Endothelial cell (in vitro differentiated cells): ENCODE measurements at regions not wholly inside any gene's neighbourhood (a gene's known extent, or its start where the extent isn't known, plus 50 kb on each side); places are given as distances from the start of the nearest gene placed in this dataset.

Experiments used
- DNase-seq: peaks from one replicate; pipeline ENCODE4 v3.0.0; 2021; ENCODE audit warnings: low spot score
- H3K27ac Mint-ChIP-seq: one replicate; pipeline ENCODE4 v1.8.0; 2021; ENCODE audit warnings: mixed read lengths, inconsistent platforms; ENCODE audit not compliant: unreplicated experiment
- H3K27me3 Mint-ChIP-seq: one replicate; pipeline ENCODE4 v1.8.0; 2021; ENCODE audit warnings: mild to moderate bottlenecking, moderate library complexity, mixed read lengths, inconsistent platforms; ENCODE audit not compliant: unreplicated experiment
- H3K36me3 Mint-ChIP-seq: one replicate; pipeline ENCODE4 v1.8.0; 2021; ENCODE audit warnings: mild to moderate bottlenecking, low read depth, mixed read lengths, inconsistent platforms; ENCODE audit not compliant: unreplicated experiment
- H3K4me1 Mint-ChIP-seq: one replicate; pipeline ENCODE4 v1.8.0; 2021; ENCODE audit warnings: mild to moderate bottlenecking, mixed read lengths, inconsistent platforms; ENCODE audit not compliant: unreplicated experiment
- H3K4me3 Mint-ChIP-seq: one replicate; pipeline ENCODE4 v1.8.0; 2021; ENCODE audit warnings: mild to moderate bottlenecking, mixed read lengths, inconsistent platforms; ENCODE audit not compliant: unreplicated experiment
- H3K9me3 Mint-ChIP-seq: one replicate; pipeline ENCODE4 v1.8.0; 2021; ENCODE audit warnings: mixed read lengths, inconsistent platforms; ENCODE audit not compliant: unreplicated experiment
- TF ChIP-seq, protein P1 (sequence below): fragments of 200-600 bp; sonication (generic); IDR thresholded peaks from one replicate; pipeline ENCODE4 v1.5.0; 2021; ENCODE audit warnings: antibody characterized with exemption; ENCODE audit not compliant: unreplicated experiment

DNA sequence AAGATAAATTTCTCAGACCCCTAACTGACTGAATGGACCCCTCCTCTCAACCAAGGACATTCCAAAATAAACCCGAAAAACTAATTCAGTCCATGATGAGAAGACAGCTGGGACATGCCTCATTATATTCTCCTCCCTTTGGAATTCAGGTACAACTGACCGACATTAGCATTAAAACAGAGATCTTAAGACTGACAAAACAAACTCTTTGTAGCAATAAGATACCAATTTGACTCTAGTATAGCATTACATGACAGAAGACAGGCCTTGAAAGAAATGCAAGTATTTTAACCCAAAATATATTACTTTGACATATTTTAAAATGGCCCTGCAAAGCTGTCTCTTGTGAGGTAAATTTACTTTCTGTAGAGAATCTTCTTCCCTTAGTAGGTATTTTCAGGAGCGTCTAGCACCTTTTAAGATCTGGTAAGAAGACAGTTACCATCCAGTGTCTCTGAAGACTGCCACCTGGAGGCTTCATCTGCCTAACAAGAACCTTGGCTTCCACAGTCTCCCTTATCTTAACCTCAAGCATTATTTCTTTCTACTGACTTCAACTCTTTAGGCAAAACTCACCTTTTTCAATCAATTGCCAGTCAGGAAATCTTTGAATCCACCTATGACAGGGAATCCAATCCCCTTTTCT lies 957.5 kb downstream of the SLC6A15 start:
- H3K27ac Mint-ChIP-seq = no peak overlapping the region
- H3K4me1 Mint-ChIP-seq = no peaks in the 10 kb centered on the region
- no peak for DNase-seq
- H3K27me3 Mint-ChIP-seq = peaks cover under 1% of the 10 kb centered on the region
- no peaks in the 10 kb centered on the region for H3K36me3 Mint-ChIP-seq
- no peaks in the 10 kb centered on the region for H3K9me3 Mint-ChIP-seq
- TF ChIP-seq, protein P1, sequence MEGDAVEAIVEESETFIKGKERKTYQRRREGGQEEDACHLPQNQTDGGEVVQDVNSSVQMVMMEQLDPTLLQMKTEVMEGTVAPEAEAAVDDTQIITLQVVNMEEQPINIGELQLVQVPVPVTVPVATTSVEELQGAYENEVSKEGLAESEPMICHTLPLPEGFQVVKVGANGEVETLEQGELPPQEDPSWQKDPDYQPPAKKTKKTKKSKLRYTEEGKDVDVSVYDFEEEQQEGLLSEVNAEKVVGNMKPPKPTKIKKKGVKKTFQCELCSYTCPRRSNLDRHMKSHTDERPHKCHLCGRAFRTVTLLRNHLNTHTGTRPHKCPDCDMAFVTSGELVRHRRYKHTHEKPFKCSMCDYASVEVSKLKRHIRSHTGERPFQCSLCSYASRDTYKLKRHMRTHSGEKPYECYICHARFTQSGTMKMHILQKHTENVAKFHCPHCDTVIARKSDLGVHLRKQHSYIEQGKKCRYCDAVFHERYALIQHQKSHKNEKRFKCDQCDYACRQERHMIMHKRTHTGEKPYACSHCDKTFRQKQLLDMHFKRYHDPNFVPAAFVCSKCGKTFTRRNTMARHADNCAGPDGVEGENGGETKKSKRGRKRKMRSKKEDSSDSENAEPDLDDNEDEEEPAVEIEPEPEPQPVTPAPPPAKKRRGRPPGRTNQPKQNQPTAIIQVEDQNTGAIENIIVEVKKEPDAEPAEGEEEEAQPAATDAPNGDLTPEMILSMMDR = no peak
- no peak overlapping the region for H3K4me3 Mint-ChIP-seq

DNA sequence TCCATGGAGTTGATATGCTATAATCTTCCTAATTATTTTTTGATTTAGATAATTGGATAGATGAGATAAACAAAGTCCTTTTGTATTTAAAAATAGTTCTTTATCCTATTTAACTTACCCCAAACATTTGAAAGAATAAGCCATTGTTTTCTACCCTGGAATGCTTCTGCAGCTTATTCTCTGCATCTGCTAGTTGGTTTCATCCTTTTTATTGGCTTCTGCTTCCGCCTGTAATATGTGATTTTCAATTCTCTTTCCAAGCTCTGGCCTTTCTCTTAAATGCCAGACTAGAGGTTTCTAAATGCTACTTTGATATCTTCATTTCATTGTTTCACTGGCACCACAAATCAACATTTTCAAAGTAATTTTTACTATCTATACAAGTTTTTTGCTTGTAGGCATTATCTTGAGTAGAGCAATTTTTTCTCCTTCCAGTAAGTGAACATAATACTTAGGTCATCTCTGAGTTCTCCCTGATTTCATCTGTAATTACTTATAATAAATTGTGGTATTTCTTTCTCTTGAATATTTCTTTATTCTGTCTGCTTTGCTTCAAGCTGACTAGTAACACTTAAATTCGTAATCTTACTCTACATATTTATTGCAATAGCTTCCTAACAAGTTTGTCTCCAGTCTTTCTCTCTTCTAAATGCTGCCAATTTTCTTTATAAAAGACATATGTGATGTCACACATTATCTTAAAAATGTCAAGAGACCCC lies 958.4 kb downstream of the SLC6A15 start:
- DNase-seq = no peak
- Mint-ChIP-seq H3K27me3 (peaks cover 2% of the 10 kb centered on the region), H3K4me1 (no peaks in the 10 kb centered on the region), H3K9me3 (no peaks in the 10 kb centered on the region), H3K36me3 (no peaks in the 10 kb centered on the region), H3K4me3 (no peak overlapping the region), H3K27ac (no peak overlapping the region)
- TF ChIP-seq, protein P1 = no peak

DNA sequence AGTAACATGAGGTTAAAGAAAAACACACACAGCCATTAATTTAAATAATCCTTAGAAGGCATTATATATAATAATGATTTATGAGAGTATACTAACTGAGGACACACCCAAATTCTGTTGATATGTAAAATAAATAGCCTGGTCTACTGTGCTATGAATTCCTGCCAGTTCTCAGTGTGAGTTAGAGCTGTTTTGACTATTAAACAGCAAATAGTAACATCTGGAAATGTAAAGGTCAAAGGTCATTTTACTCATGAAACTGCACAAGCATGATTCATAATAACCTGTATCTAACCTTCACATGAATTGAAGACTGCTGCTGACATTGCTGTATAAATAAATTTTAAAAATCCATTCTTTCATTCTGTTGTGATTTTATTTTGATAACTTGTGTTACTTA lies 966.7 kb downstream of the SLC6A15 start:
- TF ChIP-seq, protein P1 = no peak

DNA sequence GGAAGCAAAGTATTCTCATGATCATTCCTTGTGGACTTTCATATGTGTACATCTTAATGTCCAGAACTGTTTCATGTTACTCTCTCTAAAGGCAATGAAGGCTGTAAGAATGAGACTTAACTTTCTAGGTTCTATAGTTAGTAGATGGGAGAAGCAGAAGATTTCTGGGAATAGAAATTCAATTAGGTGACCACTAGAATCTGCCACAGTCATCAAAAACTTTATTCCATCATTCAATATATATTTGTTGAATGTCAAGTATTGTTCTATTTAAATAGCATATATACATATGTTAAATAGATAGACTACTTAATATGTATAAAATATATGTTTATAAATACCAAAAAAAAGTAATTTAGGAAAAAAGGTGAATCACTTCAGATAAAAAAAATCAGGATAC lies 972.9 kb downstream of the SLC6A15 start:
- no peaks in the 10 kb centered on the region for H3K9me3 Mint-ChIP-seq
- H3K27ac Mint-ChIP-seq = no peak overlapping the region
- no peaks in the 10 kb centered on the region for H3K36me3 Mint-ChIP-seq
- no peaks in the 10 kb centered on the region for H3K27me3 Mint-ChIP-seq
- no peaks in the 10 kb centered on the region for H3K4me1 Mint-ChIP-seq
- DNase-seq = no peak
- TF ChIP-seq, protein P1 = no peak
- H3K4me3 Mint-ChIP-seq = no peak overlapping the region

More for the DNA sequence above, 966.7 kb downstream of the SLC6A15 start:
- H3K4me3 Mint-ChIP-seq = no peak overlapping the region
- H3K9me3 Mint-ChIP-seq = no peaks in the 10 kb centered on the region
- DNase-seq = no peak
- H3K27me3 Mint-ChIP-seq = peaks cover 2% of the 10 kb centered on the region
- H3K36me3 Mint-ChIP-seq = no peaks in the 10 kb centered on the region
- H3K27ac Mint-ChIP-seq = no peak overlapping the region
- no peaks in the 10 kb centered on the region for H3K4me1 Mint-ChIP-seq

DNA sequence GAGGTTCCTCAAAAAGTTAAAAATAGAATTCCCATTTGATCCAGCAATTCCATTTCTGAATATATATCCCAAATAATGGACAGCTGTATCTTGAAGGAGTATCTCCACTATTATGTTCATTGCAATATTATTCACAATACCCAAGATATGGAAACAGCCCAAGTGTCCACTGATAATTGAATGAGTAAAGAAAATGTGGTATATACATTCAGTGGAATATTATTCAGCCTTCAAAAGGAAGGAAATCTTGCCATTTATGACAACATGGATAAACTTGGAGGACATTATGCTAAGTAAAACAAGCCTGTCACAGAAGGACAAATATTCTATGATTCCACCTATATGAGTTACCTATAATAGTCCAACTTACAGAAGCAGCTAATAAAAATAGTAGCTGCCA lies 979.0 kb downstream of the SLC6A15 start:
- TF ChIP-seq, protein P1 = no peak
- Mint-ChIP-seq H3K4me1 (no peaks in the 10 kb centered on the region), H3K36me3 (no peaks in the 10 kb centered on the region), H3K4me3 (no peak overlapping the region), H3K27ac (no peak overlapping the region), H3K27me3 (peaks cover 2% of the 10 kb centered on the region), H3K9me3 (no peaks in the 10 kb centered on the region)
- no peak for DNase-seq
